ENCODE measurements at regions not wholly inside any gene's neighbourhood (a gene's known extent, or its start where the extent isn't known, plus 50 kb on each side); places are given as distances from the start of the nearest gene placed in this dataset.

- Histone ChIP-seq H3K4me2 (ENCODE audit: insufficient read depth, insufficient read length, low read length) (no peak overlapping the region), H3T11ph (ENCODE audit: low read length) (no peak overlapping the region)
Observed at GRCh38 chr10:131002031-131002861, 309.3 kb downstream of the TCERG1L start.

More at GRCh38 chr10:131002031-131002861, 309.3 kb downstream of the TCERG1L start:
- Histone ChIP-seq H2AK5ac (ENCODE audit: insufficient read length, low read length) (no peak overlapping the region), H2AFZ (ENCODE audit: low read length) (no peak overlapping the region), H2BK5ac (ENCODE audit: insufficient read length, low read length) (no peak overlapping the region), H2BK12ac (ENCODE audit: insufficient read length, low read depth, low read length) (no peak overlapping the region), H3K79me1 (ENCODE audit: insufficient read depth, low read depth, low read length, poor library complexity, severe bottlenecking) (no peaks in the 10 kb centered on the region), H3K18ac (ENCODE audit: insufficient read length, low read depth, low read length) (no peak overlapping the region), H4K91ac (ENCODE audit: insufficient read length, low read depth, low read length) (no peak overlapping the region), H4K5ac (ENCODE audit: insufficient read length, low read depth, low read length) (no peak overlapping the region), H3K4ac (ENCODE audit: low read depth, low read length) (no peak overlapping the region), H3K27me3 (ENCODE audit: insufficient read depth, low read length) (no peaks in the 10 kb centered on the region), H3K9me3 (ENCODE audit: control insufficient read depth, low read depth, low read length) (no peaks in the 10 kb centered on the region), H2BK20ac (ENCODE audit: low read depth, low read length, poor library complexity, severe bottlenecking) (no peak overlapping the region), H4K20me1 (ENCODE audit: control insufficient read depth, insufficient read depth, insufficient read length) (no peaks in the 10 kb centered on the region), H3K56ac (ENCODE audit: insufficient read length, low read depth, low read length) (no peak overlapping the region), H4K8ac (replicated peaks; ENCODE audit: insufficient read length, low read depth, low read length) (no peak overlapping the region), H3K79me2 (ENCODE audit: insufficient read depth, low read length) (no peaks in the 10 kb centered on the region), H3K14ac (ENCODE audit: insufficient read depth, low read length) (no peak overlapping the region; the same call in 1 of the 2 replicates), H3K23me2 (ENCODE audit: insufficient read length, low read depth, low read length, poor library complexity, severe bottlenecking) (no peaks in the 10 kb centered on the region), H3K27ac (ENCODE audit: insufficient read length, low read depth, low read length) (peak overlapping the region; percentile 50), H3K23ac (ENCODE audit: insufficient read length, low read depth, low read length) (no peak overlapping the region), H2BK15ac (ENCODE audit: low read depth, low read length) (no peak overlapping the region), H3K4me1 (ENCODE audit: insufficient read depth, low read length) (peaks cover 26% of the 10 kb centered on the region), H3K9ac (ENCODE audit: extremely low read depth, insufficient read length, low read length) (no peak overlapping the region), H2BK120ac (ENCODE audit: low read depth, low read length, poor library complexity, severe bottlenecking) (no peak overlapping the region)
- peaks cover 0 to 18% (median 7%) of the 10 kb centered on the region in 3 experiments; a peak in 5 of 7 replicates for H3K36me3 Mint-ChIP-seq (ENCODE audit: insufficient read depth in 1 of 3, low read depth in 3 of 3)
- peaks cover 54 to 55% of the 10 kb centered on the region in 2 experiments for H3K4me1 Mint-ChIP-seq
- TF ChIP-seq CTCF (conservative IDR thresholded peaks at IDR 0.05), result no peak
- no peak overlapping the region for H3K4me3 Mint-ChIP-seq
- H3K27me3 Mint-ChIP-seq (ENCODE audit: low read depth), result peaks cover 5% of the 10 kb centered on the region
- peak; percentile 72 for DNase-seq
- WGBS (ENCODE audit: extremely low coverage, insufficient read length, low lambda C conversion rate), result no CpG with 5 or more reads among the region's 12 CpGs
- H3K9me3 Mint-ChIP-seq, result peaks cover 12% of the 10 kb centered on the region in 2 experiments; a peak in 4 of 5 replicates
- peak overlapping the region; percentile 74 to 87 (median 86); a peak in 4 of 7 replicates for H3K27ac Mint-ChIP-seq

All from H9 (cell line).